Activated naive CD4-positive, alpha-beta T cell treated with anti-CD3 and anti-CD28 coated beads, Interleukin-2, amount 50 U/mL, for 24 hours (primary cell): ENCODE measurements at regions not wholly inside any gene's neighbourhood (a gene's known extent, or its start where the extent isn't known, plus 50 kb on each side); places are given as distances from the start of the nearest gene placed in this dataset.

Source experiments
- H3K27ac Mint-ChIP-seq: one replicate; pipeline ENCODE4 v1.8.0; 2021; ENCODE audit warnings: mild to moderate bottlenecking, mixed read lengths
- H3K27me3 Mint-ChIP-seq: one replicate; pipeline ENCODE4 v1.8.0; 2021; ENCODE audit warnings: mixed read lengths
- H3K36me3 Mint-ChIP-seq: one replicate; pipeline ENCODE4 v1.8.0; 2021; ENCODE audit warnings: mixed read lengths
- H3K4me1 Mint-ChIP-seq: one replicate; pipeline ENCODE4 v1.8.0; 2021; ENCODE audit warnings: mixed read lengths
- H3K4me3 Mint-ChIP-seq: one replicate; pipeline ENCODE4 v1.8.0; 2021; ENCODE audit warnings: mild to moderate bottlenecking, mixed read lengths
- H3K9me3 Mint-ChIP-seq: one replicate; pipeline ENCODE4 v1.8.0; 2021; ENCODE audit warnings: mixed read lengths

GRCh38 chr9:8074713-8075286 is 275.2 kb upstream of the DMAC1 start:
- Mint-ChIP-seq H3K27me3 (no peaks in the 10 kb centered on the region), H3K36me3 (no peaks in the 10 kb centered on the region), H3K27ac (no peak overlapping the region), H3K9me3 (no peaks in the 10 kb centered on the region), H3K4me3 (no peak overlapping the region), H3K4me1 (no peaks in the 10 kb centered on the region)

GRCh38 chr9:8071445-8071798 is 271.8 kb upstream of the DMAC1 start:
- Mint-ChIP-seq H3K36me3 (no peaks in the 10 kb centered on the region), H3K27ac (no peak overlapping the region), H3K9me3 (no peaks in the 10 kb centered on the region), H3K4me3 (no peak overlapping the region), H3K27me3 (no peaks in the 10 kb centered on the region), H3K4me1 (no peaks in the 10 kb centered on the region)

GRCh38 chr9:8070779-8071444 is 271.3 kb upstream of the DMAC1 start:
- Mint-ChIP-seq H3K9me3 (no peaks in the 10 kb centered on the region), H3K36me3 (no peaks in the 10 kb centered on the region), H3K4me1 (no peaks in the 10 kb centered on the region), H3K4me3 (no peak overlapping the region), H3K27me3 (no peaks in the 10 kb centered on the region), H3K27ac (no peak overlapping the region)

GRCh38 chr9:8062459-8062858 is 262.9 kb upstream of the DMAC1 start:
- H3K4me3 Mint-ChIP-seq: no peak overlapping the region

GRCh38 chr9:8053501-8053900 is 253.9 kb upstream of the DMAC1 start:
- no peaks in the 10 kb centered on the region for H3K4me1 Mint-ChIP-seq
- H3K27ac Mint-ChIP-seq: no peak overlapping the region
- peaks cover 18% of the 10 kb centered on the region for H3K9me3 Mint-ChIP-seq
- H3K4me3 Mint-ChIP-seq: no peak overlapping the region
- peaks cover 5% of the 10 kb centered on the region for H3K36me3 Mint-ChIP-seq
- H3K27me3 Mint-ChIP-seq: no peaks in the 10 kb centered on the region

More at GRCh38 chr9:8062459-8062858, 262.9 kb upstream of the DMAC1 start:
- no peaks in the 10 kb centered on the region for H3K27me3 Mint-ChIP-seq
- peaks cover 22% of the 10 kb centered on the region for H3K4me1 Mint-ChIP-seq
- peaks cover 4% of the 10 kb centered on the region for H3K36me3 Mint-ChIP-seq
- H3K9me3 Mint-ChIP-seq: no peaks in the 10 kb centered on the region
- no peak overlapping the region for H3K27ac Mint-ChIP-seq

- H3K4me3 Mint-ChIP-seq: no peak overlapping the region
- no peak overlapping the region for H3K27ac Mint-ChIP-seq
- peaks cover 18% of the 10 kb centered on the region for H3K9me3 Mint-ChIP-seq
- no peaks in the 10 kb centered on the region for H3K4me1 Mint-ChIP-seq
- H3K36me3 Mint-ChIP-seq: peaks cover 5% of the 10 kb centered on the region
- no peaks in the 10 kb centered on the region for H3K27me3 Mint-ChIP-seq
These were observed 253.4 kb upstream of the DMAC1 start for GRCh38 chr9:8052991-8053390.

- no peak overlapping the region for H3K27ac Mint-ChIP-seq
- H3K9me3 Mint-ChIP-seq: peaks cover 14% of the 10 kb centered on the region
- H3K27me3 Mint-ChIP-seq: no peaks in the 10 kb centered on the region
- H3K4me1 Mint-ChIP-seq: no peaks in the 10 kb centered on the region
- H3K4me3 Mint-ChIP-seq: no peak overlapping the region
- peaks cover 5% of the 10 kb centered on the region for H3K36me3 Mint-ChIP-seq
These were observed 238.2 kb upstream of the DMAC1 start for GRCh38 chr9:8037745-8038144.

- Mint-ChIP-seq H3K27me3 (no peaks in the 10 kb centered on the region), H3K36me3 (peaks cover 4% of the 10 kb centered on the region), H3K4me1 (no peaks in the 10 kb centered on the region), H3K4me3 (no peak overlapping the region), H3K9me3 (peaks cover 14% of the 10 kb centered on the region), H3K27ac (peak overlapping the region; percentile 46)
These were observed 237.4 kb upstream of the DMAC1 start for GRCh38 chr9:8036914-8037524.

GRCh38 chr9:8033794-8034193 is 234.2 kb upstream of the DMAC1 start:
- no peaks in the 10 kb centered on the region for H3K27me3 Mint-ChIP-seq
- no peak overlapping the region for H3K4me3 Mint-ChIP-seq
- H3K9me3 Mint-ChIP-seq: peaks cover 14% of the 10 kb centered on the region

GRCh38 chr9:8030095-8030494 is 230.5 kb upstream of the DMAC1 start:
- Mint-ChIP-seq H3K4me1 (peaks cover 7% of the 10 kb centered on the region), H3K4me3 (no peak overlapping the region)

More at GRCh38 chr9:8033794-8034193, 234.2 kb upstream of the DMAC1 start:
- Mint-ChIP-seq H3K4me1 (peaks cover 7% of the 10 kb centered on the region), H3K27ac (no peak overlapping the region), H3K36me3 (peaks cover 4% of the 10 kb centered on the region)

GRCh38 chr9:8027351-8027750 is 227.8 kb upstream of the DMAC1 start:
- Mint-ChIP-seq H3K27me3 (no peaks in the 10 kb centered on the region), H3K9me3 (no peaks in the 10 kb centered on the region), H3K4me3 (no peak overlapping the region), H3K36me3 (no peaks in the 10 kb centered on the region), H3K27ac (no peak overlapping the region), H3K4me1 (peaks cover 7% of the 10 kb centered on the region)

More at GRCh38 chr9:8030095-8030494, 230.5 kb upstream of the DMAC1 start:
- Mint-ChIP-seq H3K27ac (no peak overlapping the region), H3K27me3 (no peaks in the 10 kb centered on the region), H3K36me3 (no peaks in the 10 kb centered on the region), H3K9me3 (no peaks in the 10 kb centered on the region)

- Mint-ChIP-seq H3K4me1 (no peaks in the 10 kb centered on the region), H3K27me3 (no peaks in the 10 kb centered on the region), H3K9me3 (no peaks in the 10 kb centered on the region), H3K4me3 (no peak overlapping the region), H3K36me3 (no peaks in the 10 kb centered on the region), H3K27ac (no peak overlapping the region)
These were observed 226.0 kb upstream of the DMAC1 start for GRCh38 chr9:8025551-8025950.

GRCh38 chr9:8020186-8020585 is 220.6 kb upstream of the DMAC1 start:
- Mint-ChIP-seq H3K36me3 (no peaks in the 10 kb centered on the region), H3K4me1 (no peaks in the 10 kb centered on the region), H3K27me3 (no peaks in the 10 kb centered on the region), H3K27ac (no peak overlapping the region), H3K9me3 (no peaks in the 10 kb centered on the region), H3K4me3 (no peak overlapping the region)

- Mint-ChIP-seq H3K4me1 (no peaks in the 10 kb centered on the region), H3K4me3 (no peak overlapping the region), H3K36me3 (no peaks in the 10 kb centered on the region), H3K27ac (no peak overlapping the region), H3K9me3 (no peaks in the 10 kb centered on the region), H3K27me3 (no peaks in the 10 kb centered on the region)
These were observed 220.1 kb upstream of the DMAC1 start for GRCh38 chr9:8019636-8020035.

GRCh38 chr9:8014997-8015682 is 215.6 kb upstream of the DMAC1 start:
- H3K4me1 Mint-ChIP-seq: no peaks in the 10 kb centered on the region
- no peaks in the 10 kb centered on the region for H3K36me3 Mint-ChIP-seq
- no peaks in the 10 kb centered on the region for H3K9me3 Mint-ChIP-seq
- H3K27me3 Mint-ChIP-seq: no peaks in the 10 kb centered on the region
- H3K27ac Mint-ChIP-seq: no peak overlapping the region
- H3K4me3 Mint-ChIP-seq: no peak overlapping the region

GRCh38 chr9:8012986-8013385 is 213.4 kb upstream of the DMAC1 start:
- H3K4me3 Mint-ChIP-seq: no peak overlapping the region
- no peaks in the 10 kb centered on the region for H3K4me1 Mint-ChIP-seq
- no peaks in the 10 kb centered on the region for H3K27me3 Mint-ChIP-seq
- H3K9me3 Mint-ChIP-seq: no peaks in the 10 kb centered on the region
- no peak overlapping the region for H3K27ac Mint-ChIP-seq
- H3K36me3 Mint-ChIP-seq: no peaks in the 10 kb centered on the region
